A172 (cell line): ENCODE measurements at regions not wholly inside any gene's neighbourhood (a gene's known extent, or its start where the extent isn't known, plus 50 kb on each side); places are given as distances from the start of the nearest gene placed in this dataset.
"Not testable (repeated sequence)": the region's sequence is repeated elsewhere in the genome, so short reads cannot be mapped to it uniquely, and the experiment has no call there.

Source experiments
- DNase-seq: peaks from one replicate; pipeline ENCODE4 v3.0.0-alpha.2; 2015; ENCODE audit warnings: low spot score

DNA sequence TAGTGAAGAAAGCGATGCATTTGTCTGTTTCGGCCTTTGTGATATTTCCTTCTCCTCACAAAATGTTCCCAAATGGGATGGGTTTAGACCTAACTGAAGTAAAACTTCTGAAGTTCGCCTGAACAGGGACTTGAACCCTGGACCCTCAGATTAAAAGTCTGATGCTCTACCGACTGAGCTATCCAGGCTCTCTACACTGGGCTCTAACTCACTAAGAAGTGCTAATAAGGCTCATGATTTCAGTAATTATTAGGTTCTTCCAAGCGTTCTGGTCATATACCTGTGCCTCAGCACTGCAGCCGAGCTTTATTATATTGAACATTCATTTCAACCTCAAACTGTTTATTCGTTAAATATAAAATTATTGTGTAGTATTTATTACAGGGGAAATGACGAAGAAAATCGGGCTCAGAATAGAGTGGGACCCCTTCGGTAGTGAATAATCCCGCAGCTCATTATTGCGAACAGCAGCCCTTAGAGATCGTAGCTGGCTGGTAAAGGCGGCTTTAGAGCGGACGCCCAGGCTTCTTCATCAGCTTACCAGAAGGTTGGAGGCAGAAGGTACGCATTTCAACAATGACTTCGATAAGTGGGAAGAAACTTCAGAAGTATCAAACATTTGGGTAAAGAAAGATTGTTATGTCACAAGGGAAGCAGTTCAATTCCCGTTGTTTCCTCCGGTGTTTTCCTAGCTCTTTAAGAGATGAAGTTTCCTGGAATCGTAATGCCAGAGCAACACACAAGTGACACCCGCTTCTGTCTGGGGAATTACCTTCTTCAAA, 119.0 kb upstream of the ZNF184 start:
- peak; percentile 80 for DNase-seq

DNA sequence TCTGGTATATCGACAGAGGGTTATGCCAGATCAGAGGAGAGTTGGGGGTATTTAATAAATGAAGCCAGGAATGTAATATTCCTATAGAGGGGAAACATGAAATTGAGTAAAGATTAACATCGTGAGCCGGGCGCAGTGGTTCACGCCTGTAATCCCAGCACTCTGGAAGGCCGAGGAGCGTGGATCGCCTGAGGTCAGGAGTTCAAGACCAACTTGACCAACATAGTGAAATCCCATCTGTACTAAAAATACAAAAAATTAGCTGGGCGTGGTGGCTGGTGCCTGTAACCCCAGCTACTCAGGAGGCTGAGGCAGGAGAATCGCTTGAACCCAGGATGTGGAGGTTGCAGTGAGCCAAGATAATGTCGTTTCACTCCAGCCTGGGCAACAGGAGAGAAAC, 112.4 kb upstream of the ZNF184 start:
- DNase-seq = not testable (repeated sequence)

DNA sequence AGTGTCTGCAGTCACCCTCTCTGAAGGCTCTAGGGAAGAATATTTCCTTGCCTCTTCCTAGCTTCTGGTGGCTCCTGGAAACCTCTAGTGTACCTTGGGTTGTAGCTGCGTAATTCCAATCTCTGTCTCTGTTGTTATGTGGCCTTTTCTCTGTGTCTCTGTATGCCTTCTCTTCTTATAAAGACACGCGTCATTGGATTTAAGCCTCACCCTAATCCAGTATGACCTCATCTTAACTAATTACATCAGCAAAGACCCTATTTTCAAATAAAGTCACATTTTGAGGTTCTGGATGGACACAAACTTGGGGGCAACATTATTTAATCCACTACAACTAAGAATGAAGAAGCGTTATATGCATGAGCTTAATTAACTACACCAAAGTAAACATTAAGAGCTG, 111.4 kb upstream of the ZNF184 start:
- no peak for DNase-seq

DNA sequence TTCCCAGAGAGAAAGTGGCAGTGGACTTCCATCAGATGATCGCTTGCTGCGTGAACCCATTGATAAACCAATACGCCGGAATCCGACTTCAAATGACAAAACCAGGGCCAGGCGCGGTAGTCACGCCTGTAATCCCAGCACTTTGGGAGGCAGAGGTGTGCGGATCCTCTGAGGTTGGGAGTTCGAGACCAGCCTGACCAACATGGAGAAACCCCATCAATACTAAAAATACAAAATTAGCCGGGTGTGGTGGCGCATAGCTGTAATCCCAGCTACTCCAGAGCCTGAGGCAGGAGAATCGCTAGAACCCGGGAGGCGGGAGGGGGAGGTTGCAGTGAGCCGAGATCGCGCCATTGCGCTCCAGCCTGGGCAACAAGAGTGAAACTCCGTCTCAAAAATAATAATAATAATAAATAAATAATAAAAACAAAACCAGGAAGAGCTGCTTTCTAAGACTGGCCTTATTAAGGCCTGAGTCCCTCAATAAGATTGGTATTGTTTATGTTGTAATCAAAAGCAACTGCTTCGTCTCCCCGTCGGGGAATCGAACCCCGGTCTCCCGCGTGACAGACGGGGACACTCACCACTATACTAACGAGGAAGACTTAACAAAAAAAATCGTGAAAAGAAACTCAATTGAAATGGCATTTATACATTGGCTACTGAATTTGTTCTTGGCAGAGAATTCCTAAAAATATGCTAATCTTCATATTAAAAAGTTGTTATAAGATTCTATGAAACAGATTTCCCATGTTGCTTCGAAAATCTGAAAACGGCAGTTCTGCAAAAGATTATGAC, 110.2 kb upstream of the ZNF184 start:
- DNase-seq = peak; percentile 73

GRCh38 chr6:27579973-27580372, 107.1 kb upstream of the ZNF184 start:
- DNase-seq = no peak

DNA sequence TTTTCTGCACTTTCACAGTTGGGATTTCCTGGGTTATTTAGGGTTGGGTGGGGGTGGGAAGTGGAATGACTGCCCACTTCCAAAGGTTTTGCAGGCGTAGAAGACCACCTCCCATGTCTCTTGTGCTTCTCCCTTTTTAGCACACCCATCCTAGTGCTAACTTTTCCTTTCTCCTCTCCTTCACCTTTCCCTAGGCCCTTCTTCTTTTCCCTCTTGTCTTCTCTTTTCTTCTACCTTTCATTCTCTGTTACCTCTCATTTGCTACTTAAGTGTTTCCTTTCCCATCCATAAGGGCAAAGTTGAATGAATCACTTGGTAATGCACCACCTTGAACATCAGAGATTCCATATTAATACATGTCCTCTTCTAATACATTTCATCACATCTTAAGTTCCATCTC, 105.0 kb upstream of the ZNF184 start:
- DNase-seq = no peak

DNA sequence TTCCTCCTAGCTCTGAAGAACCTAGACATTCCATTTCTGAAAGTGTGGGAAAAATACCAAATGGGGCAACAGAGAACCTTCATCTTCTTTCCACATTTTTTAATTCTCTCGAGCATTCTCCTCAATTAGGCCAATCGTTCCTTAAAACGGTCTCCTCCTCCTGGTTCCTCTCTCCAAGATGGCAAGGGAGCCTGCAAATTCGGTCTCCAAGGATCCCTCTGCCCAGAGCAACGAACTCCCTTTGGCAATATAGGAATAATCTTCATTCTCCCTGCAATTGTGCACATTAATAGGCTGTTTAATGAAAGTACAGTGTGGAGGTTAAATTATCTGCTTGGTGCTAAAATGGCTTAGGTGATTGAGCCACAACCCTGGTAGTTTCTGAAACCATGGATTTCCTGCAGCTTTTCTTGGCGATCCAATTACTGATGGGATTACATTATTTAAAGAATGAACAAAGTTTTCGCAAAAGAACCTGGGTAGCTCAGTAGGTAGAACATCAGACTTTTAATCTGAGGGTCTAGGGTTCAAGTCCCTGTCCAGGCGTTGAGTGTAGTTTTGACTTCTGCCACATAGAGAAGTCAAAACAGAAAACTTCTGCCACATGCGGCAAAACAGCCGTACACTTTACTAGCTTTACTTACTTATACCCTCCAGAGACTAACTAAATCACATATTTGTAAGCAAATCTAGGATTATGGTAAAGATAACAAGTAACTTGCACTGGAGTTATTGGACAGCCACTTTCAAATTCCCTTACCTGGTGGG, 102.9 kb upstream of the ZNF184 start:
- DNase-seq = peak; percentile 57

- DNase-seq = no peak
Observed at GRCh38 chr6:27568226-27568897, 95.5 kb upstream of the ZNF184 start.

DNA sequence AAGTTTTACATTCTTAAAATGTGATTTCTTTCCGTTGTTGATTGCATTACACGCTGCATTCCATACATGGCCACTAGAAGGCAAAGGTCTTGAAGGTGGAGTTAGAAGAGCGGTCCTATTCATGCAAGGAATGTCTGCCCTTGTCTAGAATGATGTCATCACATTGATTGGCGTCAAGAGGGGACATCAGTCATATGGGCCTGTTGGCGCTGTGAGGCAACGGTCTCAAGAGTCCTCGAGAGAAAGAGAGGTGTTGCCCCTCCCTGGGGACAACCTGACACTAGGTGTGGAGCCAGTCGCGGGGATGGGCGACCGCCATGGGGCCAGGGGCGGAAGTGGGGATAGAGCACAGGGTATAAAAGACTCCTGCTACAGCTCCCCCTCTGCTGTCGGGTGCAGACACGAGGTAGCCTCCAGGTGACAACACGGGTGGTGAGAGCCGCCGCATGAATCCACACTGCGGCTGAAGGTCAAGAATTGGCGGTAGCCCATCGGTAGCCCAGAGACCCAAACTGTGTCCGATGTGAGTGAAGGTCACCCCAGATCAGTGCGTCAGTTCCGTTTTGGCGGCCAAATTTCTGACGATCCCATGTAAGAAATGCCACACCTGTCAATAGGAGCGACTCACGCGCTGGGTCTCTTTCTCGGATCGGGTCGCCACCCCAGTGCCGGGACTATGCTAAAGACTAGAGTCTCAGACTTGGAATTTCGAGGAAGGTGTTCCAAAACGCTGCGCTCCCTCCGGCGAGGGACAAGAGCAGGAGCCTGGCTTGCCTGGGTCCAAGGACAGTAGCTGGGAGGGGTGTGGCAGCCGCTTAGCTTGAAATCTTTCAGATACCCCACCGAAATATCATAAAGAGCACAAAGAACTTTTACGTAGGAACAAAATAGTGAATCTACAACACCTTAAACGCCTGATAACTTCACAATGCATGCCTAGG, 93.2 kb upstream of the ZNF184 start:
- no peak for DNase-seq

GRCh38 chr6:27562027-27562410, 89.1 kb upstream of the ZNF184 start:
- DNase-seq = no peak

DNA sequence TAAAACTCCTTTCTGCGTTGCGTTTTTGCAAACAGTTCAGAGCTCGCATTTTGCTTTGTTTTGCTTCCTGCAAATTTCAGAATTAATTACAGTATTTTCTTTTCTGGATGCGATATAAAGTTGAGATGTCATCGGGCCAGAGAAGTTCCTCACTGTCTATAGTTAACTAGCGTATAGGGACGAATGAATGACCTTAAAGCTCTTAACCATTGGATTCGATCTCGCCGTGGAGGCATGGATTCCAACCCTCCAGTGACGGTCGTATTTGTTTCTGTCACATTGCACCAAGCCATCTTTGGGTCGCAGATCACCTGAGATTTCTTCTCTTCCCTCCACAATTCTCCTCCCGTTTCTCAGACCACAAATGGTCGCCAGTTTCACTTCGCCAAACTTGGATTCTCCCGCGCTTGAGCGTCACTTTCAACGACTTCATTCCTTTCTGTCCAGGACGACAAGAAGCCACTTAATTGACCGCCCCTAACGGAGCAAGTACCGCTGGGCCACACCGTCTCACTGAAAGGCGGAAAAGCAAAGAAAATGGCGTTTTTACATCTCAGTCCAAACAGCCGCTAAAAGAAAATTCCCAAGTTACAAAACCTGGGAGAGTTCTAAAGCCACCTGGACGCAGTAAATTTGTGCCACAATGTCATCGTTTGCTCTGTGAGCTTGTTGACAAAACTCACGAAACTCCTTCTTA, 85.3 kb upstream of the ZNF184 start:
- no peak for DNase-seq

GRCh38 chr6:27556406-27556805, 83.5 kb upstream of the ZNF184 start:
- DNase-seq = no peak

DNA sequence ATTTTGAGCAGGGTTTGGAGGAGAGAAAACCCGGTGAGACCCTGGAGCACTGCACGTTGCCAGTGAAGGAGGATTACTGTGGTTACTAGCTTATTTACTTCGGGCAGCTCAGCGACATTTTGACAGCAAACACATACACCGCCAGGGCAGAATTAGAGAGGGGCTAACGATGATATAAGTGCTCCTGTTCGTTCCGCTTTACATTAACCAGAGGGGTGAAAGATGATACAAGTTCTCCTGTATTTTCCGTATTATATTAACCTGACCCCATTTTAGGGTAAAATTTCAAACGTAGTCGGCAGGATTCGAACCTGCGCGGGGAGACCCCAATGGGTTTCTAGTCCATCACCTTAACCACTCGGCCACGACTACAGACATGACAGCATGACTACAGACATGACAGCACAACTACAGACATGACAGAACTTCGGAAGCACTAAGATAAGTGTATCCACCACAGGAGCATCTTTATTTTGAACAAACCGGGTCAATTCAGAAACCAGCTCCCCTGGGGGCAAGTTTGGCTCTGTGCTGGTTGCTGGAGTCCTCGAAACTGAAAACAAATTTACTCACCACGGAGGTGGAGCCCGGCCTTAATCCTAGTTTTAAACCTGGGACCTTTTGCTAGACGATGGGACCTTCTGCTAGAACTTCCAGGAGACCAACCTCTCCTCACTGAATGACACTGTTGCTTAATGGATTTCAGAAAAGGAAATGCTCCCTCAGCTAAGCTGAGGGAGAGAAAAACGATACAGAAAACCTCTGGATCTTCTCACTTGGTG, 80.4 kb upstream of the ZNF184 start:
- DNase-seq = peak; percentile 86

DNA sequence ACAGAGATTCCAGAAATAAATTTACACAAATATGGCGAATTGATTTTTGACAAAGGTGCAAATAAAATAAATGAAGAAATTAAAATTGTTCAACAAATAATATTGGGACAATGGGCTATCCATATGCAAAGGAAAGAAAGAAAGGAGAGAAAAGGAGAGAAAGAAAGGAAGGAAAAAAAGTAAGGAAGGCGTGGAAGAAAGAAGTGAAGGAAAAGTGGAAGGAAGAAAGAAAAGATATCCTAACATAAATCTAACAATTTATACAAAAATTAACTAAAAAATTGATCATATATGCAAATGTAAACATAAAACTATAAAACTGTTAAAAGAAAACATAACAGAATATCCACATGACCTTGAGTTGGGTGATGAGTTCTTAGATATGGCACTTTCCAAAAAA, 78.7 kb upstream of the ZNF184 start:
- no peak for DNase-seq

DNA sequence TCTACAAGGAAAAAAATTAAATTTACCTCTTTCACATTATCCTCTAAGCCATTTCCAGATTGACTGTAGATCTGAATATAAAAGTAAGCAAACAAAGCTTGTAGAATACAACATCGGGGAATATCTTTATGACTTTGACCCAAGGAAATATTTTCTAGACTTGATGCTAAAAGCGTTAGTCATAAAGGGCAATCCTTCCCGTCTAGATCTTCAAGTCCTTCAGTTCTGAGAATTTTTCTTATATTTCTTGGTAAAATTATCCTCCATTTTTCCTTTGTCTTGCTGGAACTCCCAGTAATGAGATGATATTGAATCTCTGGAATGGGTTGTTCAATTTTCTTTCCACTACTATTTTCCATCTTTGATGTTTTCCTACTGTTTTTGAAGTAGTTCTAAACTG, 77.8 kb upstream of the ZNF184 start:
- no peak for DNase-seq

- DNase-seq = not testable (repeated sequence)
Observed at GRCh38 chr6:27549241-27549598, 76.3 kb upstream of the ZNF184 start.

DNA sequence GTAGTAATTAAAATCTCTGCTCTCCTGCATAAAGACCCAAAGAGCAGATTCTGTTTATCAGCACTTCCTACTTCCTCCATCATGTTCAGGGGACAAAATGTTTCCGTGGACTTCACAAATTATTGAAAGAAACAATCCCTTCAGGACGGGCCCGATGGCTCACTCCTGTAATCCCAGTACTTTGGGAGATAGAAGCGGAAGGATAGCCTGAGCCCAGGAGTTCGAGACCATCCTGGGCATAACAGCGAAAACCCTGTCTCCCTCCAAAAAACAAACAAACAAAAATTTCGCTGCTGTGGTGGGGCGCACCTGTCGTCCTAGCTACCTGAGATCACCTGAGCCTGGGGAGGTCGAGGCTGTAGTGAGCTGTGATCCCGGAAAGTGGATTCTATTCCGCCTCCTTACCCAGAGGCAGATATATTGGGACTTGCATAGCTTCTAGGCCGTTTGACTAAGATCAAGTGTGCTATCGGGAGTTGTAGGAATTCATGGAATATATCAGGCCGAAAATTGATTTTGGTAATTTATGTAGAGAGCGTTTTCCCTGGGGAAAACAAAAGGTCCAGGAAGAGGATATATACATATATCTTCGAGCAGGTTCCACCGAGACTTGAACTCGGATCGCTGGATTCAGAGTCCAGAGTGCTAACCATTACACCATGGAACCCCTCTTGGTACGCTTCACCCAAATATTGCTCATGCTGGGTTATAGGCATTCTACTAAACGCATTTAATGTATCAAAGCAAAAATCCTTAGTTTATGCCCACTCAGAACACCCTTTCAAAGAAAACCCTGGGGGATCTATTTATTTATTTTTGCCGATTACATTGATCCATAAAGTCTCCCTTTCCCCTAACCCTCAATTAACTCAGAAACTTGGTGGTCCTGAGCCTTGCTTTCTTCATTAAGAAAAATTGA, 74.5 kb upstream of the ZNF184 start:
- DNase-seq = peak; percentile 83

- no peak for DNase-seq
Observed at GRCh38 chr6:27546522-27546921, 73.6 kb upstream of the ZNF184 start.
